SK-N-SH treated with all-trans-retinoic acid at 6 μM for 48 hours (cell line): ENCODE measurements at regions not wholly inside any gene's neighbourhood (a gene's known extent, or its start where the extent isn't known, plus 50 kb on each side); places are given as distances from the start of the nearest gene placed in this dataset.
"Not testable (repeated sequence)": the region's sequence is repeated elsewhere in the genome, so short reads cannot be mapped to it uniquely, and the experiment has no call there.

Experiments used
- ATAC-seq: fragments of 200-7000 bp; cut with Tn5 transposase; 3 replicates; pipeline ENCODE4 v1.9.1; 2020; ENCODE audit warnings: mild to moderate bottlenecking, moderate library complexity
- ARNTL ChIP-seq: fragments of 450-650 bp; formaldehyde crosslinking; IDR thresholded peaks from 2 replicates; pipeline ENCODE4 v1.5.0; 2020; ENCODE audit warnings: low read depth, mild to moderate bottlenecking, moderate library complexity, borderline replicate concordance
- BACH2 ChIP-seq: fragments of 250-450 bp; sonication (Bioruptor Pico); IDR thresholded peaks from 2 replicates; pipeline ENCODE4 v1.9.0; 2021; ENCODE audit warnings: mild to moderate bottlenecking, borderline replicate concordance
- CREB5 ChIP-seq: fragments of 250-450 bp; sonication (Bioruptor Pico); IDR thresholded peaks from 2 replicates; pipeline ENCODE4 v1.5.1; 2020; ENCODE audit warnings: low read depth, mild to moderate bottlenecking, moderate library complexity
- ESRRG ChIP-seq: fragments of 250-450 bp; sonication (Bioruptor Pico); IDR thresholded peaks from 2 replicates; pipeline ENCODE4 v1.6.1; 2021; ENCODE audit warnings: mild to moderate bottlenecking
- GLIS3 ChIP-seq: fragments of 250-450 bp; sonication (Bioruptor Pico); IDR thresholded peaks from 2 replicates; pipeline ENCODE4 v1.5.0; 2020; ENCODE audit warnings: mild to moderate bottlenecking, moderate library complexity
- ISL1 ChIP-seq: fragments of 250-450 bp; sonication (Bioruptor Pico); IDR thresholded peaks from 2 replicates; pipeline ENCODE4 v2.1.2; 2022; ENCODE audit warnings: mild to moderate bottlenecking, moderate library complexity
- OSR1 ChIP-seq: fragments of 250-450 bp; sonication (Bioruptor Pico); IDR thresholded peaks from 2 replicates; pipeline ENCODE4 v1.8.0; 2022; ENCODE audit warnings: moderate library complexity, mild to moderate bottlenecking, inconsistent platforms
- POU6F1 ChIP-seq: fragments of 250-450 bp; sonication (Bioruptor Pico); IDR thresholded peaks from 2 replicates; pipeline ENCODE4 v1.8.0; 2021; ENCODE audit warnings: low read depth, mild to moderate bottlenecking, moderate library complexity, borderline replicate concordance
- PPARA ChIP-seq: fragments of 250-450 bp; sonication (Bioruptor Pico); IDR thresholded peaks from 2 replicates; pipeline ENCODE4 v1.5.0; 2020; ENCODE audit warnings: mild to moderate bottlenecking, borderline replicate concordance
- RARB ChIP-seq: fragments of 250-450 bp; sonication (Bioruptor Pico); IDR thresholded peaks from 2 replicates; pipeline ENCODE4 v1.8.0; 2021; ENCODE audit warnings: mild to moderate bottlenecking, moderate library complexity
- SNAI2 ChIP-seq: fragments of 250-450 bp; sonication (Bioruptor Pico); IDR thresholded peaks from 2 replicates; pipeline ENCODE4 v1.5.0; 2020; ENCODE audit warnings: mild to moderate bottlenecking, moderate library complexity
- TCF4 ChIP-seq: fragments of 250-450 bp; sonication (Bioruptor Pico); IDR thresholded peaks from 2 replicates; pipeline ENCODE4 v1.8.0; 2021; ENCODE audit warnings: mild to moderate bottlenecking, moderate library complexity, borderline replicate concordance
- TOX ChIP-seq: fragments of 250-450 bp; sonication (Bioruptor Pico); IDR thresholded peaks from 2 replicates; pipeline ENCODE4 v1.8.0; 2021; ENCODE audit warnings: mild to moderate bottlenecking, moderate library complexity, borderline replicate concordance
- TSHZ2 ChIP-seq: fragments of 250-450 bp; sonication (Bioruptor Pico); IDR thresholded peaks from 2 replicates; pipeline ENCODE4 v1.5.0; 2020; ENCODE audit warnings: mild to moderate bottlenecking, moderate library complexity
- ZC3H10 ChIP-seq: fragments of 250-450 bp; sonication (Bioruptor Pico); IDR thresholded peaks from 2 replicates; pipeline ENCODE4 v1.5.1; 2021; ENCODE audit warnings: mild to moderate bottlenecking, moderate library complexity
- ZFP3 ChIP-seq: fragments of 250-450 bp; sonication (Bioruptor Pico); IDR thresholded peaks from 2 replicates; pipeline ENCODE4 v1.5.0; 2020; ENCODE audit warnings: mild to moderate bottlenecking, moderate library complexity
- ZFP30 ChIP-seq: fragments of 450-650 bp; formaldehyde crosslinking; IDR thresholded peaks from 2 replicates; pipeline ENCODE4 v1.5.0; 2022; ENCODE audit warnings: mild to moderate bottlenecking, moderate library complexity
- ZNF565 ChIP-seq: fragments of 450-650 bp; formaldehyde crosslinking; conservative IDR thresholded peaks from 2 replicates; pipeline ENCODE4 v1.5.0; 2020; ENCODE audit warnings: low read depth, mild to moderate bottlenecking, moderate library complexity
- ZNF70 ChIP-seq: fragments of 450-650 bp; formaldehyde crosslinking; IDR thresholded peaks from 2 replicates; pipeline ENCODE4 v1.5.0; 2020; ENCODE audit warnings: mild to moderate bottlenecking, moderate library complexity
- TF ChIP-seq, protein P1 (sequence below): fragments of 250-450 bp; sonication (Bioruptor Pico); IDR thresholded peaks from 2 replicates; pipeline ENCODE4 v1.5.1; 2021; ENCODE audit warnings: mild to moderate bottlenecking, moderate library complexity
- TF ChIP-seq, protein P2 (sequence below): fragments of 250-450 bp; sonication (Bioruptor Pico); IDR thresholded peaks from 2 replicates; pipeline ENCODE4 v1.8.0; 2020; ENCODE audit warnings: mild to moderate bottlenecking, moderate library complexity, borderline replicate concordance

- TF ChIP-seq ISL1 (no peak), ZFP30 (no peak), ZFP3 (CRISPR knock-in tag) (no peak), ZC3H10 (no peak), RARB (CRISPR knock-in tag) (no peak), TOX (CRISPR knock-in tag) (no peak), ESRRG (CRISPR knock-in tag) (no peak), TCF4 (CRISPR knock-in tag) (no peak)
- ATAC-seq: no peak
Observed at GRCh38 chr4:75135068-75135825, 202.3 kb downstream of the PARM1 start.

- not testable (repeated sequence) for ATAC-seq
Observed at GRCh38 chr4:75126870-75127269, 194.0 kb downstream of the PARM1 start.

- TF ChIP-seq SNAI2 (CRISPR knock-in tag): no peak
- TF ChIP-seq ZFP30: no peak
- TF ChIP-seq ISL1: no peak
- TF ChIP-seq, protein P1, sequence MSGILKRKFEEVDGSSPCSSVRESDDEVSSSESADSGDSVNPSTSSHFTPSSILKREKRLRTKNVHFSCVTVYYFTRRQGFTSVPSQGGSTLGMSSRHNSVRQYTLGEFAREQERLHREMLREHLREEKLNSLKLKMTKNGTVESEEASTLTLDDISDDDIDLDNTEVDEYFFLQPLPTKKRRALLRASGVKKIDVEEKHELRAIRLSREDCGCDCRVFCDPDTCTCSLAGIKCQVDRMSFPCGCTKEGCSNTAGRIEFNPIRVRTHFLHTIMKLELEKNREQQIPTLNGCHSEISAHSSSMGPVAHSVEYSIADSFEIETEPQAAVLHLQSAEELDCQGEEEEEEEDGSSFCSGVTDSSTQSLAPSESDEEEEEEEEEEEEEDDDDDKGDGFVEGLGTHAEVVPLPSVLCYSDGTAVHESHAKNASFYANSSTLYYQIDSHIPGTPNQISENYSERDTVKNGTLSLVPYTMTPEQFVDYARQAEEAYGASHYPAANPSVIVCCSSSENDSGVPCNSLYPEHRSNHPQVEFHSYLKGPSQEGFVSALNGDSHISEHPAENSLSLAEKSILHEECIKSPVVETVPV (CRISPR knock-in tag): no peak
- no peak for TF ChIP-seq ZNF70 (CRISPR knock-in tag)
- TF ChIP-seq ZC3H10: no peak
- TF ChIP-seq TOX (CRISPR knock-in tag): no peak
- no peak for TF ChIP-seq RARB (CRISPR knock-in tag)
- no peak for TF ChIP-seq CREB5 (CRISPR knock-in tag)
- no peak for TF ChIP-seq GLIS3 (CRISPR knock-in tag)
- no peak for TF ChIP-seq OSR1 (CRISPR knock-in tag)
- no peak for TF ChIP-seq ZNF565
- no peak for TF ChIP-seq ARNTL (CRISPR knock-in tag)
- TF ChIP-seq TSHZ2 (CRISPR knock-in tag): no peak
- TF ChIP-seq, protein P2, sequence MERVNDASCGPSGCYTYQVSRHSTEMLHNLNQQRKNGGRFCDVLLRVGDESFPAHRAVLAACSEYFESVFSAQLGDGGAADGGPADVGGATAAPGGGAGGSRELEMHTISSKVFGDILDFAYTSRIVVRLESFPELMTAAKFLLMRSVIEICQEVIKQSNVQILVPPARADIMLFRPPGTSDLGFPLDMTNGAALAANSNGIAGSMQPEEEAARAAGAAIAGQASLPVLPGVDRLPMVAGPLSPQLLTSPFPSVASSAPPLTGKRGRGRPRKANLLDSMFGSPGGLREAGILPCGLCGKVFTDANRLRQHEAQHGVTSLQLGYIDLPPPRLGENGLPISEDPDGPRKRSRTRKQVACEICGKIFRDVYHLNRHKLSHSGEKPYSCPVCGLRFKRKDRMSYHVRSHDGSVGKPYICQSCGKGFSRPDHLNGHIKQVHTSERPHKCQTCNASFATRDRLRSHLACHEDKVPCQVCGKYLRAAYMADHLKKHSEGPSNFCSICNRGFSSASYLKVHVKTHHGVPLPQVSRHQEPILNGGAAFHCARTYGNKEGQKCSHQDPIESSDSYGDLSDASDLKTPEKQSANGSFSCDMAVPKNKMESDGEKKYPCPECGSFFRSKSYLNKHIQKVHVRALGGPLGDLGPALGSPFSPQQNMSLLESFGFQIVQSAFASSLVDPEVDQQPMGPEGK (CRISPR knock-in tag): no peak
- no peak for TF ChIP-seq ESRRG (CRISPR knock-in tag)
- ATAC-seq: no peak
Observed at GRCh38 chr4:75126058-75126457, 193.1 kb downstream of the PARM1 start.

DNA sequence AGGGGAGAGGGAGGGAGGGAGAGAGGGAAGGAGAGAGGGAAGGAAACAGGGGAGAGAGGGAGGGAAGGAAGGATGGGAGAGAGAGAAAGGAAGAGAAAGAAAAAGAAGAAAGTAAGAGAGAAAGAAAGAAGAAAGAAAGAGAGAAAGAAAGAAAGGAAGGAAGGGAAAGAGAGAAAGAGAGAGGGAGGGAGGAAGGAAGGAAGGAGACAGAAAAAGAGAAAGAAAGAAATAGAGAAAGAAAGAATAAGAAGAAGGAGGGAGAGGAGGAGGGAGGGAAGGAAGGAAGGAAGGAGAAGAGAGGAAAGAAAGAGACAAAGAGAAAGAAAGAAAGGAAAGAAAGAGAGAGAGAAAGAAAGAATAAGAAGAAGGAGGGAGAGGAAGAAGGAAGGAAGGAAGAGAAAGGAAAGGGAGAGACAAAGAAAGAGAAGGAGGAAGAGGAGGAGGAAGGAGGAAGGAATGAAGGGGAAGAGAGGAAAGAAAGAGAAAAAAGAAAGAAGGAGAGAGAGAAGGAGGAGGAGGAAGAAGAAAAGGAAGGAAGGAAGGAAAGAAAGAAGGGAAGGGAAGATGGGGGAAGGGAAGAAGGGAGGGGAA is 189.6 kb downstream of the PARM1 start:
- ATAC-seq: no peak
- TF ChIP-seq POU6F1 (CRISPR knock-in tag) (no peak), ZFP3 (CRISPR knock-in tag) (no peak), TCF4 (CRISPR knock-in tag) (no peak), PPARA (no peak), TSHZ2 (CRISPR knock-in tag) (no peak), BACH2 (CRISPR knock-in tag) (no peak), TOX (CRISPR knock-in tag) (no peak), SNAI2 (CRISPR knock-in tag) (no peak), ZFP30 (no peak)
- TF ChIP-seq, protein P2 (CRISPR knock-in tag): no peak
